HG03196 (cell line): ENCODE measurements at regions not wholly inside any gene's neighbourhood (a gene's known extent, or its start where the extent isn't known, plus 50 kb on each side); places are given as distances from the start of the nearest gene placed in this dataset.

Source experiments
- ATAC-seq: cut with Tn5 transposase; IDR thresholded peaks from one replicate; pipeline ENCODE4 v1.9.1; 2021; ENCODE audit not compliant: unreplicated experiment

- ATAC-seq, result no peak
Observed at GRCh38 chr15:69574506-69574905, 121.9 kb downstream of the RPLP1 start.

- ATAC-seq, result no peak
Observed at GRCh38 chr15:69575387-69575786, 122.8 kb downstream of the RPLP1 start.

- ATAC-seq, result no peak
Observed at GRCh38 chr15:69576035-69576526, 123.5 kb downstream of the RPLP1 start.

- no peak for ATAC-seq
Observed at GRCh38 chr15:69576948-69577351, 124.3 kb downstream of the RPLP1 start.

- no peak for ATAC-seq
Observed at GRCh38 chr15:69577397-69577796, 124.8 kb downstream of the RPLP1 start.

- no peak for ATAC-seq
Observed at GRCh38 chr15:69578252-69578651, 125.6 kb downstream of the RPLP1 start.

- ATAC-seq, result no peak
Observed at GRCh38 chr15:69578787-69579583, 126.4 kb downstream of the RPLP1 start.

- no peak for ATAC-seq
Observed at GRCh38 chr15:69579950-69580618, 127.5 kb downstream of the RPLP1 start.

- ATAC-seq, result no peak
Observed at GRCh38 chr15:69583626-69584025, 131.0 kb downstream of the RPLP1 start.

GRCh38 chr15:69585937-69586336 lies 133.3 kb downstream of the RPLP1 start:
- no peak for ATAC-seq

- ATAC-seq, result no peak
Observed at GRCh38 chr15:69586721-69587120, 134.1 kb downstream of the RPLP1 start.

- no peak for ATAC-seq
Observed at GRCh38 chr15:69587723-69588426, 135.3 kb downstream of the RPLP1 start.

GRCh38 chr15:69590201-69590710 lies 137.6 kb downstream of the RPLP1 start:
- no peak for ATAC-seq

GRCh38 chr15:69590932-69591524 lies 138.4 kb downstream of the RPLP1 start:
- no peak for ATAC-seq

- no peak for ATAC-seq
Observed at GRCh38 chr15:69591905-69592508, 139.4 kb downstream of the RPLP1 start.

GRCh38 chr15:69592954-69593353 lies 140.3 kb downstream of the RPLP1 start:
- no peak for ATAC-seq

- no peak for ATAC-seq
Observed at GRCh38 chr15:69593488-69593887, 140.9 kb downstream of the RPLP1 start.

- no peak for ATAC-seq
Observed at GRCh38 chr15:69593981-69594966, 141.7 kb downstream of the RPLP1 start.

GRCh38 chr15:69595009-69595791 lies 142.6 kb downstream of the RPLP1 start:
- no peak for ATAC-seq
